ENCODE measurements at regions not wholly inside any gene's neighbourhood (a gene's known extent, or its start where the extent isn't known, plus 50 kb on each side); places are given as distances from the start of the nearest gene placed in this dataset.

DNA sequence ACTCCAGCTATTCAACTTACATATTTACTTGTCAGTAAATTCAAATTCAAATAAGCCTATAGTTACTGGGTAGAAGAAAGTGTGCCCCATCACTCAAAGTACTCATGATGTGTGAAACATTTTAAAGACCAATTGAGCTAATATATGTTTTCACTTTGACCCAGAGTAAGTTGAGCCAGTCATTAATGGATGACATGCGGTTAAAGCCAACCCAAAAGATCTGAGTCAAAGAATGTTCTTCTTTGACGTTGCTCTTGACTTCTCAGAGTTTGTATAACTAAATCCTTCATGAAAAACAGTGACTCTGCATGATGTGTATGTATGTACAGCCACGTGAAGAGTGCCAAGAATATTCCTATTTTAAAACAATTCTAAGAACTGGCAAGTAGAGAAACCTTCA is 237.4 kb downstream of the NR2F1-AS1 start:
- DNase-seq (ENCODE audit: low read depth, low spot score) = no peak
- Histone ChIP-seq H3K9me3 (replicated peaks; ENCODE audit: control insufficient read depth, insufficient read depth, low read length) (no peaks in the 10 kb centered on the region), H4K20me1 (replicated peaks; ENCODE audit: control insufficient read depth, extremely low read depth, insufficient read depth, low read length) (no peaks in the 10 kb centered on the region), H3K4me3 (replicated peaks in 1 of 3; ENCODE audit: insufficient read depth in 1 of 3, low read depth in 1 of 3, low read length in 3 of 3) (no peak overlapping the region), H3K36me3 (ENCODE audit: control insufficient read depth in 2 of 2, extremely low read depth in 1 of 2, insufficient read depth in 2 of 2, low read length in 2 of 2) (no peaks in the 10 kb centered on the region), H3K4me2 (ENCODE audit: insufficient read depth, low read length) (no peak overlapping the region), H3K4me1 (ENCODE audit: control insufficient read depth, extremely low read depth, insufficient read depth, low read length) (no peaks in the 10 kb centered on the region), H3K9ac (replicated peaks; ENCODE audit: extremely low read depth, insufficient read depth, low read length) (no peak overlapping the region), H2AFZ (ENCODE audit: low read depth, low read length) (no peak overlapping the region), H3K9me1 (replicated peaks; ENCODE audit: control insufficient read depth, extremely low read depth, insufficient read depth, low read length) (no peaks in the 10 kb centered on the region), H3K27ac (ENCODE audit: insufficient read depth, low read depth, low read length) (no peak overlapping the region), H3K27me3 (ENCODE audit: control insufficient read depth in 2 of 2, insufficient read depth in 2 of 2, low read length in 2 of 2) (no peaks in the 10 kb centered on the region), H3K79me2 (ENCODE audit: control insufficient read depth, insufficient read depth, low read length) (no peaks in the 10 kb centered on the region)
- POLR2A ChIA-PET = no interaction called here
- BruUV-seq (replicated peaks) = no TSS peak
- dilution Hi-C loops (cut with MboI; ENCODE audit: extremely low pct_ligation_motif_present, low sequenced_read_pairs) (no loop called here), intact Hi-C loops (cut with micrococcal nuclease) (no loop called here)
- no peak for FAIRE-seq
- TF ChIP-seq, protein P1, sequence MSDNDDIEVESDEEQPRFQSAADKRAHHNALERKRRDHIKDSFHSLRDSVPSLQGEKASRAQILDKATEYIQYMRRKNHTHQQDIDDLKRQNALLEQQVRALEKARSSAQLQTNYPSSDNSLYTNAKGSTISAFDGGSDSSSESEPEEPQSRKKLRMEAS (IDR thresholded peaks at IDR 0.05; ENCODE audit: insufficient read depth, insufficient read length) = no peak
- TF ChIP-seq EZH2 (IDR thresholded peaks at IDR 0.05; ENCODE audit: borderline replicate concordance, low read depth, low read length, severe bottlenecking) = no peak
- TF ChIP-seq GATA2 (IDR thresholded peaks at IDR 0.05; ENCODE audit: insufficient read depth, insufficient read length, low read depth, low read length) = no peak
- no peak for TF ChIP-seq MYC (IDR thresholded peaks at IDR 0.05; ENCODE audit: low read depth, low read length)
- no peak for TF ChIP-seq POLR2AphosphoS5 (IDR thresholded peaks at IDR 0.05; ENCODE audit: insufficient read depth, low read depth, low read length)
- no peak for TF ChIP-seq FOS (IDR thresholded peaks at IDR 0.05; ENCODE audit: borderline replicate concordance, insufficient read depth, low read length)
- no peak for TF ChIP-seq POLR2A (IDR thresholded peaks at IDR 0.05; ENCODE audit: low read depth, low read length)
- TF ChIP-seq, protein P2, sequence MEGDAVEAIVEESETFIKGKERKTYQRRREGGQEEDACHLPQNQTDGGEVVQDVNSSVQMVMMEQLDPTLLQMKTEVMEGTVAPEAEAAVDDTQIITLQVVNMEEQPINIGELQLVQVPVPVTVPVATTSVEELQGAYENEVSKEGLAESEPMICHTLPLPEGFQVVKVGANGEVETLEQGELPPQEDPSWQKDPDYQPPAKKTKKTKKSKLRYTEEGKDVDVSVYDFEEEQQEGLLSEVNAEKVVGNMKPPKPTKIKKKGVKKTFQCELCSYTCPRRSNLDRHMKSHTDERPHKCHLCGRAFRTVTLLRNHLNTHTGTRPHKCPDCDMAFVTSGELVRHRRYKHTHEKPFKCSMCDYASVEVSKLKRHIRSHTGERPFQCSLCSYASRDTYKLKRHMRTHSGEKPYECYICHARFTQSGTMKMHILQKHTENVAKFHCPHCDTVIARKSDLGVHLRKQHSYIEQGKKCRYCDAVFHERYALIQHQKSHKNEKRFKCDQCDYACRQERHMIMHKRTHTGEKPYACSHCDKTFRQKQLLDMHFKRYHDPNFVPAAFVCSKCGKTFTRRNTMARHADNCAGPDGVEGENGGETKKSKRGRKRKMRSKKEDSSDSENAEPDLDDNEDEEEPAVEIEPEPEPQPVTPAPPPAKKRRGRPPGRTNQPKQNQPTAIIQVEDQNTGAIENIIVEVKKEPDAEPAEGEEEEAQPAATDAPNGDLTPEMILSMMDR (IDR thresholded peaks at IDR 0.05; ENCODE audit: extremely low read depth in 1 of 2, insufficient read depth in 1 of 2, low read depth in 1 of 2, low read length in 2 of 2) = no peak
- no peak for TF ChIP-seq JUN (IDR thresholded peaks at IDR 0.05; ENCODE audit: borderline replicate concordance, insufficient read depth, insufficient read length, low read depth)
- CTCF ChIA-PET = interaction anchor here (2.1 kb wide), 1 partner anchor 434 kb away, joined by 7 read pairs; no protein-coding TSS in a partner anchor

Data from endothelial cell of umbilical vein (primary cell).